Ovary (tissue), 7 donors: ENCODE measurements at regions not wholly inside any gene's neighbourhood (a gene's known extent, or its start where the extent isn't known, plus 50 kb on each side); places are given as distances from the start of the nearest gene placed in this dataset.

ENCODE experiments used
- DNase-seq, 5 donors: peaks; one replicate each; pipeline ENCODE4 v3.0.0-alpha.2; 2019 to 2020
- H3K27ac ChIP-seq, 2 donors: fragments of 200-600 bp; one replicate each; pipeline versions ENCODE4 v1.5.1 to v1.8.0; 2019 to 2022
- H3K27me3 ChIP-seq: fragments of 200-600 bp; one replicate; pipeline ENCODE4 v1.8.0; 2022
- H3K36me3 ChIP-seq: fragments of 200-600 bp; sonication (generic); one replicate; pipeline ENCODE4 v1.5.1; 2019
- H3K4me1 ChIP-seq: one replicate; pipeline ENCODE4 v1.8.1; 2013; ENCODE audit warnings: mild to moderate bottlenecking, moderate library complexity; ENCODE audit not compliant: insufficient read depth
- H3K4me3 ChIP-seq: fragments of 200-600 bp; sonication (generic); one replicate; pipeline ENCODE4 v1.5.1; 2017
- H3K9me3 ChIP-seq, 2 donors: fragments of 200-600 bp in 1 of 2; sonication (generic) in 1 of 2; one replicate each; pipeline versions ENCODE4 v1.5.1 to v1.8.1; 2013 to 2019; ENCODE audit warnings: mild to moderate bottlenecking in 1 of 2, moderate library complexity in 1 of 2
- POLR2A ChIP-seq: fragments of 450-650 bp; IDR thresholded peaks from one replicate; pipeline ENCODE4 v1.6.1; 2017; ENCODE audit warnings: antibody characterized with exemption, mild to moderate bottlenecking, moderate library complexity
- WGBS, 3 donors: extraction: QIAGEN DNeasy Blood & Tissue Kit in 1 of 3; methylation state at CpG; one replicate each; pipeline versions ENCODE4 v1.1.5 to v1.1.7; 2013 to 2017; 5-methylcytosine and 5-hydroxymethylcytosine counted together
- intact Hi-C, 4 donors: fragments of 100-400 bp; cut with DNase I; formaldehyde crosslinking; loops; one replicate each; pipeline versions ENCODE4 v1.11.0 to v1.15.1; 2022 to 2023
- donor health status: DM: no; HTN: no; CAD: no; lungs with moderate emphysema.
- donor health status: DM: no; HTN: no; CAD: no.
- donor health status: Bipolar disorder and iron deficiency.
- donor health status: DM: no; HTN: no; CAD: no.
- donor health status: DM: yes; HTN: yes; CAD: no.

- intact Hi-C loops = loop anchor here in 1 of 4 donors (5.0 kb wide), 1 partner anchor 51 kb away; no protein-coding TSS in a partner anchor
- H3K27me3 ChIP-seq = no peaks in the 10 kb centered on the region
- no peaks in the 10 kb centered on the region for H3K36me3 ChIP-seq
- no peak overlapping the region for H3K4me3 ChIP-seq
- H3K4me1 ChIP-seq = no peaks in the 10 kb centered on the region
- DNase-seq = no peak
- WGBS, 3 donors = 86 to 95% (median 91%) methylated on average over 2 of the region's 2 CpGs
- no peak for TF ChIP-seq POLR2A
- H3K27ac ChIP-seq = no peak overlapping the region
- no peaks in the 10 kb centered on the region for H3K9me3 ChIP-seq
Observed at GRCh38 chrX:64536736-64537135, 141.5 kb upstream of the MTMR8 start.
